B cell (primary cell): ENCODE measurements at regions not wholly inside any gene's neighbourhood (a gene's known extent, or its start where the extent isn't known, plus 50 kb on each side); places are given as distances from the start of the nearest gene placed in this dataset.

Experiments
- ATAC-seq: fragments of 200-7000 bp; cut with Tn5 transposase; one replicate; pipeline ENCODE4 v1.10.0; 2021; ENCODE audit warnings: low read depth, mild to moderate bottlenecking, moderate number of reproducible peaks, moderate library complexity
- CTCF ChIA-PET: fragments of 350-600 bp; sonication (Branson Sonifier 250); formaldehyde crosslinking; loops from one replicate; lab custom pipeline; 2021; ENCODE audit warnings: antibody characterized with exemption, inconsistent platforms; lab: Charles Lee
- POLR2A ChIA-PET: fragments of 350-600 bp; sonication (Branson Sonifier 250); formaldehyde crosslinking; loops from one replicate; lab custom pipeline; 2021; ENCODE audit warnings: antibody characterized with exemption; lab: Charles Lee
- DNase-seq: peaks from one replicate; pipeline ENCODE4 v3.0.0; 2013
- H2AFZ ChIP-seq: 2 replicates; pipeline ENCODE4 v1.6.1; 2012; ENCODE audit warnings: mild to moderate bottlenecking, low read depth, low read length; ENCODE audit not compliant: insufficient read depth, poor library complexity, severe bottlenecking
- H3K27ac ChIP-seq, 2 donors: 1 replicate in 1 of 2; 2 replicates in 1 of 2; pipeline ENCODE4 v1.5.1; 2012 to 2013; ENCODE audit warnings: low read length in 2 of 2, mild to moderate bottlenecking in 2 of 2, moderate library complexity in 1 of 2
- H3K27me3 ChIP-seq, 4 experiments: fragments of 200-600 bp in 1 of 4; sonication (generic) in 1 of 4; replicated peaks in 1 of 4; 1 replicate in 2 of 4; 2 replicates in 2 of 4; pipeline versions ENCODE4 v1.6.1 to v1.7.0; 2013 to 2016; ENCODE audit warnings: low read length in 3 of 4, mild to moderate bottlenecking in 2 of 4, mixed read lengths in 1 of 4, moderate library complexity in 1 of 4; ENCODE audit not compliant: insufficient read depth in 4 of 4, control insufficient read depth in 3 of 4; ENCODE audit errors: control extremely low read depth in 1 of 4
- H3K36me3 ChIP-seq, 2 experiments: replicated peaks in 1 of 2; 1 replicate in 1 of 2; 2 replicates in 1 of 2; pipeline versions ENCODE4 v1.6.1 to v1.7.1; 2013; ENCODE audit warnings: low read length in 1 of 2; ENCODE audit not compliant: insufficient read depth in 2 of 2, control insufficient read depth in 1 of 2; ENCODE audit errors: control extremely low read depth in 1 of 2, extremely low read depth in 1 of 2
- H3K4me1 ChIP-seq, 2 donors: fragments of 200-600 bp in 1 of 2; sonication (generic) in 1 of 2; 1 replicate in 1 of 2; 2 replicates in 1 of 2; pipeline versions ENCODE4 v1.5.1 to v1.6.1; 2013 to 2017; ENCODE audit warnings: low read length in 2 of 2; ENCODE audit not compliant: control insufficient read depth in 2 of 2, insufficient read depth in 2 of 2
- H3K4me2 ChIP-seq: replicated peaks from 2 replicates; pipeline ENCODE3; 2012; ENCODE audit warnings: mild to moderate bottlenecking, low read depth, low read length; ENCODE audit not compliant: poor library complexity, severe bottlenecking
- H3K4me3 ChIP-seq, 5 experiments: fragments of 200-600 bp in 1 of 5; sonication (generic) in 1 of 5; 1 replicate in 3 of 5; 2 replicates in 2 of 5; pipeline versions ENCODE4 v1.5.1 to v1.7.0; 2011 to 2016; ENCODE audit warnings: low read length in 4 of 5, mild to moderate bottlenecking in 4 of 5, low read depth in 2 of 5, control low read depth in 1 of 5, moderate library complexity in 1 of 5; ENCODE audit not compliant: insufficient read depth in 1 of 5; ENCODE audit errors: control extremely low read depth in 1 of 5, extremely low read depth in 1 of 5
- H3K79me2 ChIP-seq: fragments of 200-600 bp; sonication (generic); one replicate; pipeline ENCODE4 v1.6.0; 2016; ENCODE audit warnings: low read length; ENCODE audit not compliant: control insufficient read depth, insufficient read depth
- H3K9ac ChIP-seq: fragments of 200-600 bp; sonication (generic); 2 replicates; pipeline ENCODE4 v1.6.1; 2017; ENCODE audit warnings: mild to moderate bottlenecking, low read length, moderate library complexity
- H3K9me3 ChIP-seq, 3 donors: one replicate each; pipeline versions ENCODE4 v1.6.1 to v1.7.1; 2013; ENCODE audit warnings: low read length in 2 of 3; ENCODE audit not compliant: control insufficient read depth in 2 of 3, insufficient read depth in 1 of 3; ENCODE audit errors: control extremely low read depth in 1 of 3
- H4K20me1 ChIP-seq: 2 replicates; pipeline ENCODE4 v1.6.0; 2012; ENCODE audit warnings: mild to moderate bottlenecking, low read length; ENCODE audit not compliant: insufficient read depth, control insufficient read depth, poor library complexity, severe bottlenecking
- H3K27ac Mint-ChIP-seq: one replicate; pipeline ENCODE4 v1.8.0; 2021; ENCODE audit warnings: mixed read lengths
- H3K27me3 Mint-ChIP-seq: one replicate; pipeline ENCODE4 v1.8.0; 2021; ENCODE audit warnings: mixed read lengths
- H3K4me1 Mint-ChIP-seq: one replicate; pipeline ENCODE4 v1.8.0; 2021; ENCODE audit warnings: mixed read lengths
- H3K4me3 Mint-ChIP-seq: one replicate; pipeline ENCODE4 v1.8.0; 2021; ENCODE audit warnings: mixed read lengths
- H3K9me3 Mint-ChIP-seq: one replicate; pipeline ENCODE4 v1.8.0; 2022; ENCODE audit warnings: mixed read lengths; ENCODE audit not compliant: insufficient read depth
- CTCF ChIP-seq: fragments of 200-600 bp; IDR thresholded peaks from one replicate; pipeline ENCODE4 v1.8.0; 2022; ENCODE audit warnings: antibody characterized with exemption, mild to moderate bottlenecking
- EZH2 ChIP-seq: IDR thresholded peaks from 2 replicates; pipeline ENCODE4 v1.6.1; 2012; ENCODE audit warnings: borderline replicate concordance, low read depth, mild to moderate bottlenecking, moderate library complexity, low read length; ENCODE audit not compliant: insufficient read depth, poor library complexity, severe bottlenecking
- WGBS: methylation state at CpG from one replicate; pipeline ENCODE4 v1.1.5; 2013; ENCODE audit warnings: missing lambda C conversion rate; ENCODE audit not compliant: insufficient coverage; 5-methylcytosine and 5-hydroxymethylcytosine counted together
- intact Hi-C: fragments of 100-400 bp; cut with micrococcal nuclease; formaldehyde crosslinking; loops from one replicate; pipeline ENCODE4 v1.10.0; 2022

GRCh38 chr1:43072314-43072713, 99.8 kb downstream of the EBNA1BP2 start:
- 88% methylated on average over 1 of the region's 4 CpGs for WGBS
- H3K27me3 ChIP-seq, result no peaks in the 10 kb centered on the region
- H3K9me3 ChIP-seq, result no peaks in the 10 kb centered on the region
- H3K36me3 ChIP-seq, result no peaks in the 10 kb centered on the region
- H3K27ac ChIP-seq, result peak overlapping the region in 1 of 2 donors; percentile 54
- peak overlapping the region; percentile 21 for H3K9ac ChIP-seq
- no peak overlapping the region for H3K4me3 ChIP-seq
- H3K79me2 ChIP-seq, result no peaks in the 10 kb centered on the region
- intact Hi-C loops, result loop anchor here (2.0 to 10.0 kb wide), 2 partner anchors 256 to 728 kb away; partner anchors contain the start of genes ERMAP and SVBP
- ATAC-seq (no peak), DNase-seq (no peak)
- TF ChIP-seq EZH2 (no peak), CTCF (no peak)
- no peaks in the 10 kb centered on the region for H3K9me3 Mint-ChIP-seq
- no peak overlapping the region for H2AFZ ChIP-seq
- peaks cover 27 to 30% of the 10 kb centered on the region in 2 donors for H3K4me1 ChIP-seq
- no peaks in the 10 kb centered on the region for H3K27me3 Mint-ChIP-seq
- H3K27ac Mint-ChIP-seq, result peak overlapping the region; percentile 83
- H4K20me1 ChIP-seq, result no peaks in the 10 kb centered on the region
- ChIA-PET CTCF (interaction anchor here (0.7 to 17.0 kb wide), 25 partner anchors 8 to 495 kb away, joined by 3 to 1178 read pairs (median 14); partner anchors contain the start of genes C1orf50, P3H1, PPIH and SLC2A1), POLR2A (interaction anchor here (1.1 to 2.6 kb wide), 10 partner anchors 113 to 290 kb away, joined by 3 to 44 read pairs (median 6); partner anchors contain the start of genes ERMAP and ZNF691)
- peaks cover 46% of the 10 kb centered on the region for H3K4me1 Mint-ChIP-seq
- H3K4me3 Mint-ChIP-seq, result peak overlapping the region; percentile 39
- H3K4me2 ChIP-seq, result peak overlapping the region; percentile 55

GRCh38 chr1:43071241-43071640, 100.8 kb downstream of the EBNA1BP2 start:
- no peak for DNase-seq
- no peaks in the 10 kb centered on the region for H3K79me2 ChIP-seq
- peaks cover 49% of the 10 kb centered on the region for H3K4me1 Mint-ChIP-seq
- CTCF ChIA-PET, result interaction anchor here (0.8 to 17.0 kb wide), 7 partner anchors 12 to 305 kb away, joined by 3 to 1178 read pairs (median 27); partner anchors contain the start of genes C1orf50 and P3H1
- POLR2A ChIA-PET, result no interaction called here
- no peak for ATAC-seq
- H3K9me3 ChIP-seq, result no peaks in the 10 kb centered on the region
- H3K4me2 ChIP-seq, result no peak overlapping the region
- intact Hi-C loops, result loop anchor here (10.0 kb wide), 1 partner anchor 726 kb away; no protein-coding TSS in a partner anchor
- H2AFZ ChIP-seq, result no peak overlapping the region
- 95% methylated on average over 2 of the region's 2 CpGs for WGBS
- no peaks in the 10 kb centered on the region for H4K20me1 ChIP-seq
- H3K27ac Mint-ChIP-seq, result peak overlapping the region; percentile 60
- peak overlapping the region; percentile 18 for H3K4me3 Mint-ChIP-seq
- no peaks in the 10 kb centered on the region for H3K36me3 ChIP-seq
- H3K27me3 Mint-ChIP-seq, result no peaks in the 10 kb centered on the region
- no peak overlapping the region for H3K27ac ChIP-seq
- H3K9ac ChIP-seq, result no peak overlapping the region
- TF ChIP-seq EZH2 (no peak), CTCF (no peak)
- peaks cover 27 to 30% of the 10 kb centered on the region in 2 donors for H3K4me1 ChIP-seq
- no peaks in the 10 kb centered on the region for H3K27me3 ChIP-seq
- H3K9me3 Mint-ChIP-seq, result no peaks in the 10 kb centered on the region
- H3K4me3 ChIP-seq, result no peak overlapping the region
